ENCODE measurements at regions not wholly inside any gene's neighbourhood (a gene's known extent, or its start where the extent isn't known, plus 50 kb on each side); places are given as distances from the start of the nearest gene placed in this dataset.

DNA sequence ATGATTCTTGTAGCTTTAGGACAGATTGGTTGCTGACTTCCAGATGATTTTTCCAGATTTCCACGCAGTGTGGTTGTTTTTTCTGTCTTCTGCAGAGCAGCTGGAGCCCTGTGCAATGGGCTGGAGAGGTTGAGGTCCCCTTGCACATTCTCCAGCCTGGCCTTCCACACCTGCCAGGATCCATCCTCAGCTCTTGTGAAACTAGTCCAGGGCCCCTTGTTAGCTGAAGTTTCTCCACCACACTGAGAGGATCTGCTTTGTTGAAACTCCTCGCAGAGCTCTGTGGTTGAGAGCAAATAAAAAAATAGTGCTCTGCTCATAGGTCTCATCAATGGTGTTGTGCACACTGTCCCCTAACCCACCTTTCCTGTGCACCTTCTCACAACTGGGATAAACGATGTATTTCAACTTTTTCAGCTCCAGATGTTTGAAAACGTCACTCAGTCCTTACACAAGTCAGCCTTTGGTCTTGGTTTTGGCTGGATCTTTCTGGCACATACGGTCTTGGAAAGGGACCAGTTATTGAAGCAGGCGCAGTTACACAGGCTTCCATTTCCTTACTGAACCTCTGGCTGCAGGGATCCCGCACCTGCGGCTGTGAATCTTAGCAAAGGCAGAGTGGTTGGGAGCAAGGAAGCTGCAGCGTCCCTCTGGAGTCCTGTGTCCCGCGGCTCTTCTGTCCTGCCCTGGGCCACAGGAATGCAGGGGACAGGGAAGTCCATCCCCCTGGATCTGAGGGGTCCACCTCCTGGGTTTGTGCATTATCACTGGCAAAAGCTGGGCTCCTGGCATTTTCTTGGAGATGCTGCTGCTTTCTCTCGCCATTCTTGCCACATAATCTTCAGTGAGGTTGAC lies 272.0 kb upstream of the DSEL start:
- no peak for TF ChIP-seq CTCF (conservative IDR thresholded peaks at IDR 0.05; ENCODE audit: low read length)
- TF ChIP-seq EZH2phosphoT487 (IDR thresholded peaks at IDR 0.05; ENCODE audit: borderline replicate concordance) = no peak
